ENCODE measurements at regions not wholly inside any gene's neighbourhood (a gene's known extent, or its start where the extent isn't known, plus 50 kb on each side); places are given as distances from the start of the nearest gene placed in this dataset.

GRCh38 chr14:65360144-65360784 is 52.3 kb upstream of the FUT8 start:
- FAIRE-seq: no peak

- no peak for FAIRE-seq
Measured at GRCh38 chr14:65361920-65362319, 50.6 kb upstream of the FUT8 start.

Data from G401.6 (cell line).